ENCODE measurements at regions not wholly inside any gene's neighbourhood (a gene's known extent, or its start where the extent isn't known, plus 50 kb on each side); places are given as distances from the start of the nearest gene placed in this dataset.

DNA sequence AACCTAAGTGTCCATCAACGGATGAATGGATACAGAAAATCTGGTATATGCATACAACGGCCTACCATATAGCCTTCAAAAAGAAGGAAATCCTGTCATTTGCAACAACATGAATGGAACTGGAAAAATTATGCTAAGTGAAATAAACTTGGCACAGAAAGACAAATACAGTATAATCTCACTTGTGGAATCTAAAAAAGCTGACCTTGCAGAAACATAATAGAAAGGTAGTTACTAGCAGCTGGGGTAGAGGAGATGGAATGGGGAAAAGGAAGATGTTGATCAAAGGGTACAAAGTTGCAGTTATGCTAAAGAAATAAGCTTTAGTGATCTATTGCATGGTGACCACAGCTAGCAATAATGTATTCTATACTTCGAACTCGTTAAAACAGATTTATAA is 444.1 kb downstream of the OCA2 start:
- Mint-ChIP-seq H3K9me3 (peaks cover 0 to 9% of the 10 kb centered on the region in 2 experiments; a peak in 2 of 5 replicates), H3K27ac (no peak overlapping the region), H3K4me1 (no peaks in the 10 kb centered on the region), H3K27me3 (ENCODE audit: low read depth) (no peaks in the 10 kb centered on the region), H3K4me3 (no peak overlapping the region), H3K36me3 (ENCODE audit: insufficient read depth in 1 of 3, low read depth in 3 of 3) (peaks cover 0 to 6% (median 0%) of the 10 kb centered on the region in 3 experiments; a peak in 4 of 7 replicates)
- Histone ChIP-seq H4K91ac (ENCODE audit: insufficient read length, low read depth, low read length) (no peak overlapping the region), H3K79me2 (ENCODE audit: insufficient read depth, low read length) (no peaks in the 10 kb centered on the region), H4K20me1 (ENCODE audit: control insufficient read depth, insufficient read depth, insufficient read length) (no peaks in the 10 kb centered on the region), H3K4me2 (ENCODE audit: insufficient read depth, insufficient read length, low read length) (no peak overlapping the region), H3K18ac (ENCODE audit: insufficient read length, low read depth, low read length) (no peak overlapping the region), H3K79me1 (ENCODE audit: insufficient read depth, low read depth, low read length, poor library complexity, severe bottlenecking) (no peaks in the 10 kb centered on the region), H3K14ac (ENCODE audit: insufficient read depth, low read length) (no peak overlapping the region), H2BK120ac (ENCODE audit: low read depth, low read length, poor library complexity, severe bottlenecking) (no peak overlapping the region), H2BK15ac (ENCODE audit: low read depth, low read length) (no peak overlapping the region), H3K4me1 (ENCODE audit: insufficient read depth, low read length) (no peaks in the 10 kb centered on the region), H3K9me3 (ENCODE audit: control insufficient read depth, low read depth, low read length) (no peaks in the 10 kb centered on the region), H3K4ac (ENCODE audit: low read depth, low read length) (no peak overlapping the region), H3K23me2 (ENCODE audit: insufficient read length, low read depth, low read length, poor library complexity, severe bottlenecking) (no peaks in the 10 kb centered on the region), H3T11ph (ENCODE audit: low read length) (no peak overlapping the region), H2BK20ac (ENCODE audit: low read depth, low read length, poor library complexity, severe bottlenecking) (no peak overlapping the region), H2AK5ac (ENCODE audit: insufficient read length, low read length) (no peak overlapping the region), H2BK5ac (ENCODE audit: insufficient read length, low read length) (no peak overlapping the region), H3K9ac (ENCODE audit: extremely low read depth, insufficient read length, low read length) (no peak overlapping the region), H3K27ac (ENCODE audit: insufficient read length, low read depth, low read length) (no peak overlapping the region), H3K27me3 (ENCODE audit: insufficient read depth, low read length) (no peaks in the 10 kb centered on the region), H2BK12ac (ENCODE audit: insufficient read length, low read depth, low read length) (no peak overlapping the region), H4K5ac (ENCODE audit: insufficient read length, low read depth, low read length) (no peak overlapping the region), H2AFZ (ENCODE audit: low read length) (no peak overlapping the region), H4K8ac (replicated peaks; ENCODE audit: insufficient read length, low read depth, low read length) (no peak overlapping the region), H3K23ac (ENCODE audit: insufficient read length, low read depth, low read length) (no peak overlapping the region), H3K56ac (ENCODE audit: insufficient read length, low read depth, low read length) (no peak overlapping the region)
- WGBS (ENCODE audit: extremely low coverage, insufficient read length, low lambda C conversion rate) = no CpG with 5 or more reads among the region's 4 CpGs
- no peak for DNase-seq
- TF ChIP-seq, protein P1, sequence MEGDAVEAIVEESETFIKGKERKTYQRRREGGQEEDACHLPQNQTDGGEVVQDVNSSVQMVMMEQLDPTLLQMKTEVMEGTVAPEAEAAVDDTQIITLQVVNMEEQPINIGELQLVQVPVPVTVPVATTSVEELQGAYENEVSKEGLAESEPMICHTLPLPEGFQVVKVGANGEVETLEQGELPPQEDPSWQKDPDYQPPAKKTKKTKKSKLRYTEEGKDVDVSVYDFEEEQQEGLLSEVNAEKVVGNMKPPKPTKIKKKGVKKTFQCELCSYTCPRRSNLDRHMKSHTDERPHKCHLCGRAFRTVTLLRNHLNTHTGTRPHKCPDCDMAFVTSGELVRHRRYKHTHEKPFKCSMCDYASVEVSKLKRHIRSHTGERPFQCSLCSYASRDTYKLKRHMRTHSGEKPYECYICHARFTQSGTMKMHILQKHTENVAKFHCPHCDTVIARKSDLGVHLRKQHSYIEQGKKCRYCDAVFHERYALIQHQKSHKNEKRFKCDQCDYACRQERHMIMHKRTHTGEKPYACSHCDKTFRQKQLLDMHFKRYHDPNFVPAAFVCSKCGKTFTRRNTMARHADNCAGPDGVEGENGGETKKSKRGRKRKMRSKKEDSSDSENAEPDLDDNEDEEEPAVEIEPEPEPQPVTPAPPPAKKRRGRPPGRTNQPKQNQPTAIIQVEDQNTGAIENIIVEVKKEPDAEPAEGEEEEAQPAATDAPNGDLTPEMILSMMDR (conservative IDR thresholded peaks at IDR 0.05) = no peak
